Trophoblast cell (in vitro differentiated cells and primary cell): ENCODE measurements at regions not wholly inside any gene's neighbourhood (a gene's known extent, or its start where the extent isn't known, plus 50 kb on each side); places are given as distances from the start of the nearest gene placed in this dataset.
"Not testable (repeated sequence)": the region's sequence is repeated elsewhere in the genome, so short reads cannot be mapped to it uniquely, and the experiment has no call there.

Experiments
- DNase-seq, 2 donors: peaks; one replicate each; pipeline ENCODE4 v3.0.0-alpha.2; 2016
- H2AFZ ChIP-seq: 2 replicates; pipeline ENCODE4 v1.6.1; 2013; ENCODE audit warnings: low read length, moderate library complexity, mild to moderate bottlenecking; ENCODE audit not compliant: insufficient read depth, poor library complexity
- H2AK5ac ChIP-seq: 2 replicates; pipeline ENCODE4 v1.6.1; 2013; ENCODE audit warnings: mild to moderate bottlenecking, low read length
- H2BK120ac ChIP-seq: 2 replicates; pipeline ENCODE4 v1.6.1; 2013; ENCODE audit warnings: low read length, mild to moderate bottlenecking, moderate library complexity; ENCODE audit not compliant: insufficient read depth, poor library complexity
- H2BK12ac ChIP-seq: 2 replicates; pipeline ENCODE4 v1.6.1; 2013; ENCODE audit warnings: mild to moderate bottlenecking, low read length, moderate library complexity
- H2BK5ac ChIP-seq: 2 replicates; pipeline ENCODE4 v1.6.1; 2013; ENCODE audit warnings: low read length, low read depth, moderate library complexity, mild to moderate bottlenecking; ENCODE audit not compliant: poor library complexity
- H3K14ac ChIP-seq: 2 replicates; pipeline ENCODE4 v1.6.1; 2013; ENCODE audit warnings: mild to moderate bottlenecking, low read length
- H3K18ac ChIP-seq: 2 replicates; pipeline ENCODE4 v1.6.1; 2013; ENCODE audit warnings: mild to moderate bottlenecking, low read length
- H3K23ac ChIP-seq: 2 replicates; pipeline ENCODE4 v1.6.1; 2013; ENCODE audit warnings: low read length
- H3K27ac ChIP-seq: 2 replicates; pipeline ENCODE4 v1.5.1; 2013; ENCODE audit warnings: low read depth, mild to moderate bottlenecking, inconsistent platforms, low read length, moderate library complexity
- H3K27me3 ChIP-seq: 2 replicates; pipeline ENCODE4 v1.6.1; 2013; ENCODE audit warnings: inconsistent platforms, mild to moderate bottlenecking, low read length, moderate library complexity; ENCODE audit not compliant: insufficient read depth
- H3K36me3 ChIP-seq, 2 experiments: 1 replicate in 1 of 2; 2 replicates in 1 of 2; pipeline ENCODE4 v1.6.1; 2013; ENCODE audit warnings: low read length in 2 of 2, mild to moderate bottlenecking in 2 of 2, moderate library complexity in 1 of 2; ENCODE audit not compliant: insufficient read depth in 2 of 2, control insufficient read depth in 1 of 2
- H3K4ac ChIP-seq: 2 replicates; pipeline ENCODE4 v1.6.1; 2013; ENCODE audit warnings: low read depth, mild to moderate bottlenecking, low read length, moderate library complexity
- H3K4me1 ChIP-seq, 2 experiments: 1 replicate in 1 of 2; 2 replicates in 1 of 2; pipeline ENCODE4 v1.6.1; 2013; ENCODE audit warnings: low read length in 2 of 2, mild to moderate bottlenecking in 2 of 2, moderate library complexity in 1 of 2; ENCODE audit not compliant: insufficient read depth in 2 of 2, control insufficient read depth in 1 of 2
- H3K4me2 ChIP-seq: 2 replicates; pipeline ENCODE4 v1.6.1; 2013; ENCODE audit warnings: inconsistent platforms, mild to moderate bottlenecking, low read length, moderate library complexity
- H3K4me3 ChIP-seq: 2 replicates; pipeline ENCODE4 v1.5.1; 2013; ENCODE audit warnings: mild to moderate bottlenecking, low read depth, low read length, inconsistent platforms
- H3K79me1 ChIP-seq: one replicate; pipeline ENCODE4 v1.6.1; 2013; ENCODE audit warnings: low read length
- H3K79me2 ChIP-seq: 2 replicates; pipeline ENCODE4 v1.6.1; 2013; ENCODE audit warnings: low read length, mild to moderate bottlenecking; ENCODE audit not compliant: control insufficient read depth, insufficient read depth, poor library complexity
- H3K9ac ChIP-seq: 2 replicates; pipeline ENCODE4 v1.6.1; 2013; ENCODE audit warnings: mild to moderate bottlenecking, low read length
- H3K9me3 ChIP-seq: 2 replicates; pipeline ENCODE4 v1.6.1; 2013; ENCODE audit warnings: low read depth, mild to moderate bottlenecking, control low read depth, inconsistent platforms, low read length; ENCODE audit not compliant: insufficient read depth
- H4K12ac ChIP-seq: 2 replicates; pipeline ENCODE4 v1.6.1; 2013; ENCODE audit warnings: low read depth, mild to moderate bottlenecking, low read length, moderate library complexity
- H4K8ac ChIP-seq: 2 replicates; pipeline ENCODE4 v1.6.1; 2013; ENCODE audit warnings: low read depth, mild to moderate bottlenecking, low read length, moderate library complexity
- H4K91ac ChIP-seq: one replicate; pipeline ENCODE4 v1.6.1; 2013; ENCODE audit warnings: low read depth, mild to moderate bottlenecking, low read length, moderate library complexity
- WGBS: extraction: QIAGEN DNeasy Blood & Tissue Kit; methylation state at CpG from one replicate; pipeline ENCODE4 v1.1.7; 2013; ENCODE audit warnings: missing lambda C conversion rate; ENCODE audit not compliant: insufficient read length, insufficient coverage; ENCODE audit errors: extremely low coverage; 5-methylcytosine and 5-hydroxymethylcytosine counted together

DNA sequence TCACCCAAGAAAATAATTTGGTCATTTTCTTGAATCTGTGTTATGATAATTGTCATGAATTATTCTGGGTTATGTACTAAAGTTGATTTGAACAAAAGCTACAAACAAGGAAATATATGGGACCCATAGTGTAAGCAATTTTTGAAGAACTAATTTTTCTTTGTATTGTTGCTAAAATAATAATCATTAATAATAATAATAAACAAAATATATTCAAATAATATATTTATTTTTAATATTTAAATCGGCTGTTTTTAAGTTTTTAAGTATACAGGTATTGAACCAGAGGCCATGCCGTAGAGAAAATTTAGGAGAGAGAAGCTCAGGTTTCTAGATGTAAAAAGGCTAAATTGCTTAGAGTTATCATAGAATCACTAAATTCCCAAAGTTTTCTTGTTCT is 747.3 kb downstream of the LUZP2 start:
- Histone ChIP-seq H3K9me3 (no peaks in the 10 kb centered on the region), H3K27ac (no peak overlapping the region), H4K91ac (no peak overlapping the region), H3K27me3 (no peaks in the 10 kb centered on the region), H3K14ac (no peak overlapping the region), H2BK12ac (no peak overlapping the region), H3K23ac (no peak overlapping the region), H3K4me3 (no peak overlapping the region), H3K18ac (no peak overlapping the region), H3K9ac (no peak overlapping the region), H3K36me3 (no peaks in the 10 kb centered on the region), H4K12ac (no peak overlapping the region), H2BK5ac (no peak overlapping the region), H3K79me1 (no peaks in the 10 kb centered on the region), H2BK120ac (no peak overlapping the region), H3K4me2 (no peak overlapping the region), H3K79me2 (no peaks in the 10 kb centered on the region), H2AK5ac (no peak overlapping the region), H3K4ac (no peak overlapping the region), H4K8ac (no peak overlapping the region), H2AFZ (no peak overlapping the region), H3K4me1 (no peaks in the 10 kb centered on the region)
- WGBS, result no CpG with 5 or more reads among the region's 2 CpGs
- DNase-seq, result no peak

GRCh38 chr11:25247336-25247735 is 750.5 kb downstream of the LUZP2 start:
- no peak for DNase-seq
- H2AK5ac ChIP-seq, result no peak overlapping the region
- H3K27me3 ChIP-seq, result no peaks in the 10 kb centered on the region
- no peak overlapping the region for H3K9ac ChIP-seq
- H3K23ac ChIP-seq, result no peak overlapping the region
- no peak overlapping the region for H2BK12ac ChIP-seq
- no peaks in the 10 kb centered on the region for H3K4me1 ChIP-seq
- H3K79me1 ChIP-seq, result no peaks in the 10 kb centered on the region
- no peak overlapping the region for H3K4ac ChIP-seq
- H4K8ac ChIP-seq, result no peak overlapping the region
- no peak overlapping the region for H3K4me3 ChIP-seq
- H3K79me2 ChIP-seq, result no peaks in the 10 kb centered on the region
- H4K91ac ChIP-seq, result no peak overlapping the region
- no peaks in the 10 kb centered on the region for H3K36me3 ChIP-seq
- no peak overlapping the region for H2AFZ ChIP-seq
- no peak overlapping the region for H3K4me2 ChIP-seq
- H2BK5ac ChIP-seq, result no peak overlapping the region
- H3K27ac ChIP-seq, result no peak overlapping the region
- no CpG with 5 or more reads among the region's 1 CpG for WGBS
- no peak overlapping the region for H3K14ac ChIP-seq
- no peaks in the 10 kb centered on the region for H3K9me3 ChIP-seq
- H2BK120ac ChIP-seq, result no peak overlapping the region
- H3K18ac ChIP-seq, result no peak overlapping the region
- H4K12ac ChIP-seq, result no peak overlapping the region

DNA sequence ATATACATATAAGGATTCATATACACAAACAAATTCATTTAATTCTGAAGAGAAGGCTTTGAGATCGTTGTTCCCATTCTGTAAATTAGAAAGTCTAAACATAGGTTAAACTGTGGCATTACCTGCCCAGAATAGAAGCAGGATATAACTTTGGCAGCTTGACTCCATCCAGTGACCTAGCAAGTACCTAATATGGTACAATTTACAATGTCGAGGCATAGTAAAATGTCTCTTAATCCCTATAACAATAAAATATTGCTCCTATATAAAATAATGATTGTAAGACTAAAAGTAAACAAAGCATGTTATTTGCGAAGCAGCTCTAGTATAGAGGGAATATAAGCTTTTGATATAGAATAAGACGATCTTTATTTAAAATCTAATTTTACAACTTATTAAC is 756.0 kb downstream of the LUZP2 start:
- no peak overlapping the region for H4K91ac ChIP-seq
- H3K27ac ChIP-seq, result no peak overlapping the region
- WGBS, result no CpG with 5 or more reads among the region's 4 CpGs
- H3K9me3 ChIP-seq, result no peaks in the 10 kb centered on the region
- H3K79me1 ChIP-seq, result no peaks in the 10 kb centered on the region
- H3K79me2 ChIP-seq, result no peaks in the 10 kb centered on the region
- H3K4me1 ChIP-seq, result no peaks in the 10 kb centered on the region
- no peak overlapping the region for H4K12ac ChIP-seq
- H3K9ac ChIP-seq, result no peak overlapping the region
- no peak overlapping the region for H3K23ac ChIP-seq
- no peak overlapping the region for H4K8ac ChIP-seq
- no peak overlapping the region for H3K4ac ChIP-seq
- no peaks in the 10 kb centered on the region for H3K36me3 ChIP-seq
- no peak overlapping the region for H2AFZ ChIP-seq
- no peak overlapping the region for H2BK5ac ChIP-seq
- H2BK120ac ChIP-seq, result no peak overlapping the region
- H3K4me3 ChIP-seq, result no peak overlapping the region
- no peaks in the 10 kb centered on the region for H3K27me3 ChIP-seq
- H2AK5ac ChIP-seq, result no peak overlapping the region
- no peak overlapping the region for H3K4me2 ChIP-seq
- no peak for DNase-seq
- H3K14ac ChIP-seq, result no peak overlapping the region
- H3K18ac ChIP-seq, result no peak overlapping the region
- H2BK12ac ChIP-seq, result no peak overlapping the region

GRCh38 chr11:25263861-25264260 is 767.0 kb downstream of the LUZP2 start:
- no CpG with 5 or more reads among the region's 4 CpGs for WGBS
- not testable (repeated sequence) for H3K9ac ChIP-seq, H4K91ac ChIP-seq, H4K12ac ChIP-seq, DNase-seq, H3K36me3 ChIP-seq, H3K79me1 ChIP-seq, H3K4me2 ChIP-seq, H3K4me1 ChIP-seq, H3K79me2 ChIP-seq, H3K23ac ChIP-seq, H4K8ac ChIP-seq, H3K27ac ChIP-seq, H2BK12ac ChIP-seq, H3K4ac ChIP-seq, H2BK5ac ChIP-seq, H3K27me3 ChIP-seq, H3K14ac ChIP-seq, H3K9me3 ChIP-seq, H3K18ac ChIP-seq, H3K4me3 ChIP-seq, H2AK5ac ChIP-seq, H2AFZ ChIP-seq, H2BK120ac ChIP-seq

GRCh38 chr11:25271301-25271700 is 774.4 kb downstream of the LUZP2 start:
- H3K36me3 ChIP-seq, result no peaks in the 10 kb centered on the region
- H3K27me3 ChIP-seq, result no peaks in the 10 kb centered on the region
- H3K4me1 ChIP-seq, result no peaks in the 10 kb centered on the region
- no peak overlapping the region for H3K23ac ChIP-seq
- no peaks in the 10 kb centered on the region for H3K9me3 ChIP-seq
- H3K9ac ChIP-seq, result no peak overlapping the region
- H3K4ac ChIP-seq, result no peak overlapping the region
- no peak overlapping the region for H2AFZ ChIP-seq
- H3K4me3 ChIP-seq, result no peak overlapping the region
- no peak overlapping the region for H4K12ac ChIP-seq
- no peak overlapping the region for H3K4me2 ChIP-seq
- no peaks in the 10 kb centered on the region for H3K79me2 ChIP-seq
- no peak overlapping the region for H3K27ac ChIP-seq
- no peak overlapping the region for H3K18ac ChIP-seq
- no peak overlapping the region for H2BK5ac ChIP-seq
- no peak overlapping the region for H2BK120ac ChIP-seq
- H4K8ac ChIP-seq, result no peak overlapping the region
- no peak overlapping the region for H2BK12ac ChIP-seq
- H3K14ac ChIP-seq, result no peak overlapping the region
- H3K79me1 ChIP-seq, result no peaks in the 10 kb centered on the region
- H4K91ac ChIP-seq, result no peak overlapping the region
- H2AK5ac ChIP-seq, result no peak overlapping the region
- no peak for DNase-seq
